H1 (cell line): ENCODE measurements at regions not wholly inside any gene's neighbourhood (a gene's known extent, or its start where the extent isn't known, plus 50 kb on each side); places are given as distances from the start of the nearest gene placed in this dataset.

ENCODE experiments used
- CTCF ChIA-PET: fragments of 300-600 bp; sonication (Branson Sonifier 250); formaldehyde crosslinking; loops from one replicate; lab custom pipeline; 2021; ENCODE audit not compliant: partially characterized antibody; lab: Charles Lee
- POLR2A ChIA-PET: fragments of 300-600 bp; sonication (Branson Sonifier 250); formaldehyde crosslinking; loops from one replicate; lab custom pipeline; 2021; ENCODE audit warnings: inconsistent platforms; ENCODE audit not compliant: partially characterized antibody; lab: Charles Lee
- DNase-seq, 2 experiments: peaks; one replicate each; pipeline versions ENCODE4 v3.0.0 to v3.0.0-alpha.2; 2010 to 2022; ENCODE audit warnings: low spot score in 2 of 2, low read depth in 1 of 2, mixed read lengths in 1 of 2
- FAIRE-seq: peaks from 2 replicates; lab custom pipeline; 2011; peaks lifted over from hg19 to GRCh38; lab: Jason Lieb, UNC
- H2AFZ ChIP-seq: 2 replicates; pipeline ENCODE4 v1.8.1; 2012; ENCODE audit warnings: low read length, inconsistent platforms
- H2AK5ac ChIP-seq: 2 replicates; pipeline ENCODE4 v1.6.1; 2013; ENCODE audit warnings: low read depth, low read length
- H2BK120ac ChIP-seq: replicated peaks from 2 replicates; pipeline ENCODE3; 2013; ENCODE audit warnings: low read depth, low read length, inconsistent platforms
- H2BK12ac ChIP-seq: 2 replicates; pipeline ENCODE4 v1.6.1; 2013; ENCODE audit warnings: low read depth, low read length
- H2BK15ac ChIP-seq: 2 replicates; pipeline ENCODE4 v1.6.1; 2013; ENCODE audit warnings: low read length
- H2BK20ac ChIP-seq: 2 replicates; pipeline ENCODE4 v1.6.1; 2013; ENCODE audit warnings: low read length
- H2BK5ac ChIP-seq: 2 replicates; pipeline ENCODE4 v1.6.1; 2013; ENCODE audit warnings: low read depth, low read length
- H3K14ac ChIP-seq: 2 replicates; pipeline ENCODE4 v1.6.1; 2013; ENCODE audit warnings: inconsistent platforms; ENCODE audit not compliant: insufficient read length
- H3K18ac ChIP-seq: 2 replicates; pipeline ENCODE4 v1.6.1; 2013; ENCODE audit warnings: low read length; ENCODE audit errors: extremely low read depth
- H3K23ac ChIP-seq: 2 replicates; pipeline ENCODE4 v1.6.1; 2013; ENCODE audit warnings: inconsistent platforms; ENCODE audit not compliant: insufficient read length
- H3K23me2 ChIP-seq: 2 replicates; pipeline ENCODE4 v1.6.1; 2013; ENCODE audit warnings: low read depth, low read length
- H3K27ac ChIP-seq: 2 replicates; pipeline ENCODE4 v1.6.1; 2011; ENCODE audit warnings: low read depth, low read length, inconsistent platforms
- H3K27me3 ChIP-seq, 4 experiments: replicated peaks in 1 of 4; 1 replicate in 1 of 4; 2 replicates in 3 of 4; pipeline versions ENCODE4 v1.6.1 to v1.8.1; 2011 to 2013; ENCODE audit warnings: low read length in 3 of 4, mild to moderate bottlenecking in 3 of 4, inconsistent platforms in 2 of 4, mixed read lengths in 2 of 4, moderate library complexity in 1 of 4; ENCODE audit not compliant: control insufficient read depth in 3 of 4, insufficient read depth in 3 of 4; ENCODE audit errors: extremely low read depth in 1 of 4
- H3K36me3 ChIP-seq, 4 experiments: 2 replicates each; pipeline versions ENCODE4 v1.6.1 to v1.8.1; 2011 to 2013; ENCODE audit warnings: mild to moderate bottlenecking in 4 of 4, low read length in 3 of 4, moderate library complexity in 2 of 4, control low read depth in 1 of 4, inconsistent platforms in 1 of 4; ENCODE audit not compliant: insufficient read depth in 4 of 4, control insufficient read depth in 2 of 4
- H3K4ac ChIP-seq: replicated peaks from 2 replicates; pipeline ENCODE3; 2013; ENCODE audit warnings: low read length, low read depth, mixed read lengths, inconsistent platforms; ENCODE audit not compliant: insufficient read length
- H3K4me1 ChIP-seq, 4 experiments: replicated peaks in 1 of 4; 1 replicate in 1 of 4; 2 replicates in 3 of 4; pipeline versions ENCODE4 v1.6.1 to v1.8.1; 2011 to 2013; ENCODE audit warnings: low read length in 3 of 4, inconsistent platforms in 2 of 4, mixed read lengths in 1 of 4; ENCODE audit not compliant: insufficient read depth in 4 of 4, control insufficient read depth in 3 of 4
- H3K4me2 ChIP-seq, 2 experiments: 2 replicates each; pipeline versions ENCODE4 v1.6.1 to v1.8.1; 2011 to 2013; ENCODE audit warnings: low read depth in 2 of 2, low read length in 2 of 2, control low read depth in 1 of 2, inconsistent platforms in 1 of 2, mild to moderate bottlenecking in 1 of 2; ENCODE audit not compliant: insufficient read depth in 1 of 2
- H3K4me3 ChIP-seq, 4 experiments: fragments of 200-600, 300-600 bp in 1 of 4; sonication (generic), shearing (Covaris generic), sonication (Bioruptor Twin) in 1 of 4; 2 replicates each; pipeline versions ENCODE4 v1.5.1 to v1.8.1; 2011 to 2016; ENCODE audit warnings: low read length in 4 of 4, low read depth in 3 of 4, control low read depth in 2 of 4, inconsistent platforms in 2 of 4, mild to moderate bottlenecking in 2 of 4, mixed read lengths in 1 of 4, moderate library complexity in 1 of 4; ENCODE audit not compliant: insufficient read depth in 2 of 4; ENCODE audit errors: extremely low read depth in 1 of 4
- H3K56ac ChIP-seq: replicated peaks from 2 replicates; pipeline ENCODE3; 2013; ENCODE audit warnings: low read depth, mild to moderate bottlenecking, mixed read lengths, low read length, inconsistent platforms; ENCODE audit not compliant: insufficient read length
- H3K79me1 ChIP-seq: 2 replicates; pipeline ENCODE4 v1.6.1; 2013; ENCODE audit warnings: low read depth, low read length, control low read depth
- H3K79me2 ChIP-seq, 2 experiments: 2 replicates each; pipeline versions ENCODE4 v1.6.1 to v1.8.1; 2012 to 2013; ENCODE audit warnings: low read length in 2 of 2, mild to moderate bottlenecking in 2 of 2, inconsistent platforms in 1 of 2; ENCODE audit not compliant: insufficient read depth in 2 of 2, control insufficient read depth in 1 of 2
- H3K9ac ChIP-seq, 4 experiments: replicated peaks in 1 of 4; 1 replicate in 1 of 4; 2 replicates in 3 of 4; pipeline versions ENCODE4 v1.6.1 to v1.8.1; 2011 to 2013; ENCODE audit warnings: low read depth in 3 of 4, low read length in 3 of 4, control low read depth in 2 of 4, mild to moderate bottlenecking in 2 of 4, moderate library complexity in 2 of 4, inconsistent platforms in 1 of 4; ENCODE audit errors: extremely low read depth in 1 of 4
- H3K9me3 ChIP-seq, 2 experiments: 2 replicates each; pipeline versions ENCODE4 v1.6.1 to v1.8.1; 2012 to 2013; ENCODE audit warnings: mild to moderate bottlenecking in 2 of 2, moderate library complexity in 2 of 2, control low read depth in 1 of 2, inconsistent platforms in 1 of 2, low read depth in 1 of 2, low read length in 1 of 2, mixed read lengths in 1 of 2; ENCODE audit not compliant: insufficient read depth in 2 of 2
- H4K20me1 ChIP-seq, 2 experiments: replicated peaks in 1 of 2; 2 replicates each; pipeline versions ENCODE3 to v1.8.1; 2011 to 2013; ENCODE audit warnings: inconsistent platforms in 2 of 2, low read length in 2 of 2, mild to moderate bottlenecking in 1 of 2; ENCODE audit not compliant: insufficient read depth in 2 of 2, control insufficient read depth in 1 of 2
- H4K5ac ChIP-seq: 2 replicates; pipeline ENCODE4 v1.6.1; 2013; ENCODE audit warnings: low read length, low read depth, mixed read lengths, inconsistent platforms; ENCODE audit not compliant: insufficient read length
- H4K8ac ChIP-seq: 2 replicates; pipeline ENCODE4 v1.8.0; 2013; ENCODE audit warnings: mild to moderate bottlenecking, moderate library complexity, low read length, inconsistent platforms; ENCODE audit not compliant: insufficient read depth; ENCODE audit errors: extremely low read depth
- H4K91ac ChIP-seq: replicated peaks from 2 replicates; pipeline ENCODE3; 2013; ENCODE audit warnings: low read length, mixed read lengths, inconsistent platforms; ENCODE audit not compliant: insufficient read length
- CREB1 ChIP-seq: IDR thresholded peaks from 2 replicates; pipeline ENCODE4 v1.6.1; 2012; ENCODE audit warnings: inconsistent platforms
- CTCF ChIP-seq, 3 experiments: IDR thresholded peaks; 1 replicate in 2 of 3; 2 replicates in 1 of 3; pipeline versions ENCODE4 v1.5.1 to v1.6.1; 2011; ENCODE audit warnings: low read length in 3 of 3, mild to moderate bottlenecking in 3 of 3, inconsistent platforms in 2 of 3, low read depth in 1 of 3, moderate library complexity in 1 of 3; ENCODE audit not compliant: insufficient read depth in 1 of 3; ENCODE audit errors: control extremely low read depth in 1 of 3
- MAFK ChIP-seq: IDR thresholded peaks from 2 replicates; pipeline ENCODE4 v1.6.1; 2012; ENCODE audit warnings: low read depth, mild to moderate bottlenecking, improper control_type of control experiment, low read length
- RAD21 ChIP-seq, 2 experiments: IDR thresholded peaks in 1 of 2; conservative IDR thresholded peaks in 1 of 2; 2 replicates each; pipeline ENCODE4 v1.6.1; 2011; ENCODE audit warnings: low read depth in 2 of 2, low read length in 2 of 2, improper control_type of control experiment in 1 of 2, inconsistent platforms in 1 of 2, mild to moderate bottlenecking in 1 of 2, moderate library complexity in 1 of 2
- WGBS, 2 experiments: shearing (Covaris generic) in 1 of 2; methylation state at CpG; one replicate each; pipeline versions ENCODE4 v1.1.6 to v1.1.7; 2013 to 2015; ENCODE audit warnings: low lambda C conversion rate in 2 of 2, mixed read lengths in 2 of 2, inconsistent platforms in 1 of 2, low coverage in 1 of 2, missing lambda C conversion rate in 1 of 2; ENCODE audit not compliant: insufficient replicate concordance in 2 of 2, insufficient coverage in 1 of 2, insufficient read length in 1 of 2; ENCODE audit errors: extremely low coverage in 1 of 2, missing lambda C conversion rate in 1 of 2; 5-methylcytosine and 5-hydroxymethylcytosine counted together
- TF ChIP-seq, protein P1 (sequence below): IDR thresholded peaks from 2 replicates; pipeline ENCODE4 v1.6.1; 2011; ENCODE audit warnings: low read length, improper control_type of control experiment

- no peaks in the 10 kb centered on the region for H3K79me1 ChIP-seq
- no peak overlapping the region for H4K5ac ChIP-seq
- no peak overlapping the region for H2BK12ac ChIP-seq
- peaks cover 0 to 1% of the 10 kb centered on the region in 2 experiments for H4K20me1 ChIP-seq
- H3K9ac ChIP-seq = no peak overlapping the region
- no peak overlapping the region for H2BK15ac ChIP-seq
- POLR2A ChIA-PET = interaction anchor here (0.7 kb wide), 1 partner anchor 63 kb away, joined by 3 read pairs; no protein-coding TSS in a partner anchor
- no peak overlapping the region for H3K4ac ChIP-seq
- no peaks in the 10 kb centered on the region for H3K27me3 ChIP-seq
- H3K4me3 ChIP-seq = no peak overlapping the region
- H3K4me2 ChIP-seq = no peak overlapping the region
- H4K8ac ChIP-seq = no peak overlapping the region
- H3K4me1 ChIP-seq = no peaks in the 10 kb centered on the region
- no peak overlapping the region for H2AK5ac ChIP-seq
- no peaks in the 10 kb centered on the region for H3K23me2 ChIP-seq
- no peak overlapping the region for H3K56ac ChIP-seq
- no peak overlapping the region for H3K23ac ChIP-seq
- FAIRE-seq (peak; percentile 13), DNase-seq (peak in 1 of 2 experiments; percentile 77)
- no peak overlapping the region for H3K18ac ChIP-seq
- no peak overlapping the region for H2BK120ac ChIP-seq
- CTCF ChIA-PET = interaction anchor here (0.6 to 5.1 kb wide), 42 partner anchors 9 to 921 kb away, joined by 3 to 28 read pairs (median 4); no protein-coding TSS in a partner anchor
- no peak overlapping the region for H2AFZ ChIP-seq
- no peak overlapping the region for H2BK5ac ChIP-seq
- no peak overlapping the region for H4K91ac ChIP-seq
- no peaks in the 10 kb centered on the region for H3K9me3 ChIP-seq
- H2BK20ac ChIP-seq = no peak overlapping the region
- H3K79me2 ChIP-seq = no peaks in the 10 kb centered on the region
- H3K27ac ChIP-seq = no peak overlapping the region
- no peak overlapping the region for H3K14ac ChIP-seq
- no peaks in the 10 kb centered on the region for H3K36me3 ChIP-seq
- WGBS, 2 experiments = 18% methylated on average over 3 of the region's 3 CpGs; no CpG with 5 or more reads in 1 of the 2 experiments
- TF ChIP-seq, protein P1, sequence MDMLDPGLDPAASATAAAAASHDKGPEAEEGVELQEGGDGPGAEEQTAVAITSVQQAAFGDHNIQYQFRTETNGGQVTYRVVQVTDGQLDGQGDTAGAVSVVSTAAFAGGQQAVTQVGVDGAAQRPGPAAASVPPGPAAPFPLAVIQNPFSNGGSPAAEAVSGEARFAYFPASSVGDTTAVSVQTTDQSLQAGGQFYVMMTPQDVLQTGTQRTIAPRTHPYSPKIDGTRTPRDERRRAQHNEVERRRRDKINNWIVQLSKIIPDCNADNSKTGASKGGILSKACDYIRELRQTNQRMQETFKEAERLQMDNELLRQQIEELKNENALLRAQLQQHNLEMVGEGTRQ = 0 out of 2 replicates have a peak, but pooled peaks have one; percentile 37
- no peak for TF ChIP-seq CREB1
- no peak for TF ChIP-seq MAFK
- TF ChIP-seq CTCF (IDR thresholded peaks at IDR 0.05; ENCODE audit: control extremely low read depth in 1 of 3, insufficient read depth in 1 of 3, low read depth in 1 of 3, low read length in 3 of 3) = peak; percentile 69 to 94 (median 94)
- TF ChIP-seq RAD21 (IDR thresholded peaks at IDR 0.05 in 1 of 2, conservative IDR thresholded peaks at IDR 0.05 in 1 of 2; ENCODE audit: low read depth in 2 of 2, low read length in 2 of 2) = peak; percentile 83
Measured at GRCh38 chr16:27690608-27691007, 140.7 kb downstream of the KATNIP start.
